HG03432 (cell line): ENCODE measurements at regions not wholly inside any gene's neighbourhood (a gene's known extent, or its start where the extent isn't known, plus 50 kb on each side); places are given as distances from the start of the nearest gene placed in this dataset.

ENCODE experiments used
- ATAC-seq: cut with Tn5 transposase; IDR thresholded peaks from one replicate; pipeline ENCODE4 v1.9.1; 2021; ENCODE audit warnings: mild to moderate bottlenecking, moderate library complexity; ENCODE audit not compliant: unreplicated experiment

GRCh38 chr2:5985536-5986385, 293.6 kb downstream of the SOX11 start:
- ATAC-seq = no peak

- ATAC-seq = no peak
Observed at GRCh38 chr2:5986801-5987787, 294.9 kb downstream of the SOX11 start.

- no peak for ATAC-seq
Observed at GRCh38 chr2:5988120-5988519, 295.9 kb downstream of the SOX11 start.

- ATAC-seq = no peak
Observed at GRCh38 chr2:5990086-5990485, 297.9 kb downstream of the SOX11 start.

GRCh38 chr2:5991305-5991968, 299.3 kb downstream of the SOX11 start:
- ATAC-seq = no peak

GRCh38 chr2:5995832-5996231, 303.6 kb downstream of the SOX11 start:
- ATAC-seq = no peak

GRCh38 chr2:6008186-6008585, 316.0 kb downstream of the SOX11 start:
- ATAC-seq = no peak

GRCh38 chr2:6008726-6009125, 316.5 kb downstream of the SOX11 start:
- no peak for ATAC-seq

GRCh38 chr2:6010163-6010562, 318.0 kb downstream of the SOX11 start:
- ATAC-seq = no peak

GRCh38 chr2:6011921-6012320, 319.7 kb downstream of the SOX11 start:
- no peak for ATAC-seq

GRCh38 chr2:6017736-6018286, 325.6 kb downstream of the SOX11 start:
- no peak for ATAC-seq

- no peak for ATAC-seq
Observed at GRCh38 chr2:6024229-6024628, 332.0 kb downstream of the SOX11 start.

GRCh38 chr2:6024784-6025183, 332.6 kb downstream of the SOX11 start:
- ATAC-seq = no peak

GRCh38 chr2:6025391-6025790, 333.2 kb downstream of the SOX11 start:
- no peak for ATAC-seq

GRCh38 chr2:6027066-6027465, 334.9 kb downstream of the SOX11 start:
- no peak for ATAC-seq

GRCh38 chr2:6031200-6031867, 339.1 kb downstream of the SOX11 start:
- no peak for ATAC-seq

- ATAC-seq = no peak
Observed at GRCh38 chr2:6036211-6036610, 344.0 kb downstream of the SOX11 start.

- ATAC-seq = no peak
Observed at GRCh38 chr2:6043238-6043637, 351.1 kb downstream of the SOX11 start.

GRCh38 chr2:6052649-6053048, 360.5 kb downstream of the SOX11 start:
- ATAC-seq = no peak

GRCh38 chr2:6053743-6054142, 361.6 kb downstream of the SOX11 start:
- no peak for ATAC-seq
